Tibial nerve (tissue), 4 donors: ENCODE measurements at regions not wholly inside any gene's neighbourhood (a gene's known extent, or its start where the extent isn't known, plus 50 kb on each side); places are given as distances from the start of the nearest gene placed in this dataset.

Experiments
- EP300 ChIP-seq, 2 donors: sonication (generic); formaldehyde crosslinking; IDR thresholded peaks; one replicate each; pipeline ENCODE4 v1.6.1; 2017; ENCODE audit warnings: antibody characterized with exemption in 2 of 2, mild to moderate bottlenecking in 1 of 2
- POLR2A ChIP-seq, 2 donors: fragments of 450-650 bp; IDR thresholded peaks; one replicate each; pipeline ENCODE4 v1.6.1; 2017; ENCODE audit warnings: antibody characterized with exemption in 2 of 2, mild to moderate bottlenecking in 2 of 2, moderate library complexity in 2 of 2
- TF ChIP-seq, protein P1 (sequence below), 5 experiments: fragments of 200-600 bp in 3 of 5; fragments of 450-650 bp in 2 of 5; sonication (generic) in 3 of 5; IDR thresholded peaks; one replicate each; pipeline ENCODE4 v1.5.1; 2016 to 2019; ENCODE audit warnings: antibody characterized with exemption in 5 of 5, mild to moderate bottlenecking in 3 of 5, moderate library complexity in 2 of 5

DNA sequence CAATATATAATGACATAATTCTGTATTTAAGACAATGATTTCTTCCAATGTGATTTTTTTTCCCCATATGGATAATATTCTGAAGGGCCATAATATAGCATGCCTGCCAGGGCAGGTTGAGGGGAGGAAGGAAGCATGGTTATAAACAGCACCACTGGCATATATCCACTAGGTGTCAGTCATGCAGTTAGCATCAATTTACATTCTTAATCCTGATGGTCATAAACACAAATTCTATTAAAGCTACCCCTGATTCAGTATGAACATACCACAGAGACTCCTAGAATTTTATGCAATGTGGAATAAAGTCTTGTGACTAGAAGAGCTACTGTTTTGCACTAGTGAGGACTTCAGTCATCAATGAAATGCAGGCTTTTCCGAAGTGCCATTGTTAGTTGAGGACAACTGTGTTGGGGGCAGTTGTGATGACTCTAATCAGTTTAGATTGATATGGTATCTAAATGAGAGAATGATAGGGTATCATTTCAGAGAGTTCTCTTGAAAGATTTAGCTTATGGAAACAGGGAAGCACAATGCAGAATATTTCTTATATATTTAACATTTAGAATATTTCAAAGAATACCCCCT is 342.7 kb upstream of the NR5A2 start:
- TF ChIP-seq, protein P1, sequence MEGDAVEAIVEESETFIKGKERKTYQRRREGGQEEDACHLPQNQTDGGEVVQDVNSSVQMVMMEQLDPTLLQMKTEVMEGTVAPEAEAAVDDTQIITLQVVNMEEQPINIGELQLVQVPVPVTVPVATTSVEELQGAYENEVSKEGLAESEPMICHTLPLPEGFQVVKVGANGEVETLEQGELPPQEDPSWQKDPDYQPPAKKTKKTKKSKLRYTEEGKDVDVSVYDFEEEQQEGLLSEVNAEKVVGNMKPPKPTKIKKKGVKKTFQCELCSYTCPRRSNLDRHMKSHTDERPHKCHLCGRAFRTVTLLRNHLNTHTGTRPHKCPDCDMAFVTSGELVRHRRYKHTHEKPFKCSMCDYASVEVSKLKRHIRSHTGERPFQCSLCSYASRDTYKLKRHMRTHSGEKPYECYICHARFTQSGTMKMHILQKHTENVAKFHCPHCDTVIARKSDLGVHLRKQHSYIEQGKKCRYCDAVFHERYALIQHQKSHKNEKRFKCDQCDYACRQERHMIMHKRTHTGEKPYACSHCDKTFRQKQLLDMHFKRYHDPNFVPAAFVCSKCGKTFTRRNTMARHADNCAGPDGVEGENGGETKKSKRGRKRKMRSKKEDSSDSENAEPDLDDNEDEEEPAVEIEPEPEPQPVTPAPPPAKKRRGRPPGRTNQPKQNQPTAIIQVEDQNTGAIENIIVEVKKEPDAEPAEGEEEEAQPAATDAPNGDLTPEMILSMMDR (IDR thresholded peaks at IDR 0.05) = peak; percentile 60 to 77 (median 70)
- TF ChIP-seq POLR2A (IDR thresholded peaks at IDR 0.05) = no peak
- TF ChIP-seq EP300 (IDR thresholded peaks at IDR 0.05) = no peak
